K562 (cell line): ENCODE measurements at regions not wholly inside any gene's neighbourhood (a gene's known extent, or its start where the extent isn't known, plus 50 kb on each side); places are given as distances from the start of the nearest gene placed in this dataset.

Source experiments
- ATAC-seq: fragments of 200-7000 bp; cut with Tn5 transposase; 3 replicates; pipeline ENCODE4 v1.9.1; 2020; ENCODE audit warnings: moderate library complexity
- BruUV-seq: library from RNA; stranded (reverse); fragments of 400-500 nt; replicated peaks from 2 replicates; lab custom pipeline; 2021; lab: Mats Ljungman, UMichigan
- CTCF ChIA-PET: fragments of 300-600 bp; formaldehyde crosslinking; extraction: SDS; loops from one replicate; lab custom pipeline; 2021; ENCODE audit warnings: low intra/inter-chr PET ratio; lab: Yijun Ruan, JAX
- POLR2A ChIA-PET: fragments of 300-600, 350-650 bp; sonication (Branson Sonifier 250); formaldehyde crosslinking; extraction: SDS; loops from one replicate; lab custom pipeline; 2021; ENCODE audit warnings: antibody characterized with exemption, inconsistent platforms; lab: Yijun Ruan, JAX
- DNase-seq, 4 experiments: peaks; one replicate each; pipeline versions ENCODE4 v3.0.0 to v3.0.0-alpha.2; 2011 to 2018; ENCODE audit warnings: low spot score in 3 of 4, mixed read lengths in 3 of 4; ENCODE audit errors: extremely low read depth in 1 of 4
- FAIRE-seq: peaks from 2 replicates; lab custom pipeline; 2011; peaks lifted over from hg19 to GRCh38; lab: Jason Lieb, UNC
- H2AFZ ChIP-seq: 2 replicates; pipeline ENCODE4 v1.6.0; 2011; ENCODE audit warnings: low read depth, low read length, control low read depth, inconsistent platforms
- H3K27ac ChIP-seq: fragments of 200-600 bp; 3 replicates; pipeline ENCODE4 v1.8.0; 2011; ENCODE audit warnings: low read depth, mild to moderate bottlenecking, control low read depth, inconsistent platforms, low read length, moderate library complexity, mixed read lengths; ENCODE audit errors: extremely low read depth
- H3K27me3 ChIP-seq, 2 experiments: fragments of 300-600 bp in 1 of 2; 2 replicates in 1 of 2; 3 replicates in 1 of 2; pipeline versions ENCODE4 v1.6.0 to v1.8.0; 2011; ENCODE audit warnings: inconsistent platforms in 2 of 2, low read length in 2 of 2, mild to moderate bottlenecking in 1 of 2, mixed read lengths in 1 of 2, moderate library complexity in 1 of 2; ENCODE audit not compliant: control insufficient read depth in 2 of 2, insufficient read depth in 2 of 2
- H3K36me3 ChIP-seq: fragments of 300-600 bp; 3 replicates; pipeline ENCODE4 v1.8.0; 2011; ENCODE audit warnings: mild to moderate bottlenecking, low read length, inconsistent platforms; ENCODE audit not compliant: control insufficient read depth, insufficient read depth
- H3K4me1 ChIP-seq, 2 experiments: fragments of 200-600 bp in 1 of 2; replicated peaks in 1 of 2; 2 replicates in 1 of 2; 3 replicates in 1 of 2; pipeline versions ENCODE4 v1.5.1 to v1.8.0; 2011; ENCODE audit warnings: inconsistent platforms in 2 of 2, low read length in 2 of 2, mild to moderate bottlenecking in 1 of 2, mixed read lengths in 1 of 2, moderate library complexity in 1 of 2; ENCODE audit not compliant: control insufficient read depth in 2 of 2, insufficient read depth in 2 of 2
- H3K4me2 ChIP-seq: 2 replicates; pipeline ENCODE4 v1.6.1; 2011; ENCODE audit warnings: low read length, control low read depth, inconsistent platforms, mixed read lengths; ENCODE audit not compliant: insufficient read depth
- H3K4me3 ChIP-seq: fragments of 200-600 bp; sonication (generic), shearing (Covaris generic); 2 replicates; pipeline ENCODE4 v1.5.1; 2016; ENCODE audit warnings: control low read depth, inconsistent platforms
- H3K79me2 ChIP-seq: fragments of 200-600 bp; 3 replicates; pipeline ENCODE4 v1.8.0; 2011; ENCODE audit warnings: low read length, inconsistent platforms; ENCODE audit not compliant: control insufficient read depth, insufficient read depth
- H3K9ac ChIP-seq, 2 experiments: 2 replicates each; pipeline versions ENCODE4 v1.6.0 to v1.6.1; 2011; ENCODE audit warnings: low read depth in 2 of 2, low read length in 2 of 2, control low read depth in 1 of 2, inconsistent platforms in 1 of 2, mild to moderate bottlenecking in 1 of 2, mixed read lengths in 1 of 2; ENCODE audit not compliant: insufficient read depth in 1 of 2
- H3K9me1 ChIP-seq: one replicate; pipeline ENCODE4 v1.6.0; 2011; ENCODE audit warnings: inconsistent platforms, mild to moderate bottlenecking, low read length, moderate library complexity; ENCODE audit not compliant: control insufficient read depth, insufficient read depth
- H3K9me3 ChIP-seq: replicated peaks from 2 replicates; pipeline ENCODE4 v1.5.1; 2011; ENCODE audit warnings: low read depth, low read length, inconsistent platforms; ENCODE audit not compliant: control insufficient read depth, insufficient read depth
- H4K20me1 ChIP-seq: replicated peaks from 2 replicates; pipeline ENCODE4 v1.6.1; 2011; ENCODE audit warnings: low read length, inconsistent platforms, mixed read lengths; ENCODE audit not compliant: control insufficient read depth, insufficient read depth
- CTCF ChIP-seq, 3 experiments: IDR thresholded peaks in 2 of 3; conservative IDR thresholded peaks in 1 of 3; 2 replicates each; pipeline ENCODE4 v1.5.1; 2011 to 2012; ENCODE audit warnings: low read length in 3 of 3, mild to moderate bottlenecking in 3 of 3, control low read depth in 2 of 3, improper control_type of control experiment in 1 of 3, inconsistent platforms in 1 of 3, low read depth in 1 of 3, mixed read lengths in 1 of 3, moderate library complexity in 1 of 3; ENCODE audit not compliant: insufficient read depth in 2 of 3
- HOXB6 ChIP-seq: fragments of 250-450 bp; sonication (Bioruptor Pico); IDR thresholded peaks from 2 replicates; pipeline ENCODE4 v1.5.1; 2022; ENCODE audit warnings: mild to moderate bottlenecking, borderline replicate concordance
- JUN ChIP-seq, 2 experiments: sonication (generic) in 1 of 2; formaldehyde crosslinking in 1 of 2; IDR thresholded peaks; 2 replicates each; pipeline versions ENCODE4 v1.6.1 to v1.8.0; 2012 to 2022; ENCODE audit warnings: borderline replicate concordance in 2 of 2, mild to moderate bottlenecking in 2 of 2, improper control_type of control experiment in 1 of 2, low read depth in 1 of 2, low read length in 1 of 2, missing genetic modification reagents in 1 of 2
- RAD21 ChIP-seq, 2 experiments: fragments of 250-450 bp in 1 of 2; fragments of 450-650 bp in 1 of 2; sonication (Bioruptor Pico) in 1 of 2; formaldehyde crosslinking in 1 of 2; IDR thresholded peaks in 1 of 2; conservative IDR thresholded peaks in 1 of 2; 2 replicates each; pipeline versions ENCODE4 v1.4.0 to v1.8.0; 2020 to 2022; ENCODE audit warnings: mild to moderate bottlenecking in 2 of 2, moderate library complexity in 1 of 2
- XRCC3 ChIP-seq: fragments of 450-650 bp; IDR thresholded peaks from 2 replicates; pipeline ENCODE4 v1.6.1; 2017; ENCODE audit warnings: mild to moderate bottlenecking, moderate library complexity
- ZNF696 ChIP-seq: fragments of 250-450 bp; sonication (Bioruptor Pico); conservative IDR thresholded peaks from 2 replicates; pipeline ENCODE4 v1.4.0; 2020; ENCODE audit warnings: mild to moderate bottlenecking, moderate library complexity
- WGBS: fragments of 100-300 bp; shearing (Covaris generic); methylation state at CpG from one replicate; pipeline ENCODE4 v1.1.6; 2016; ENCODE audit warnings: low coverage, mixed read lengths; ENCODE audit not compliant: insufficient coverage; ENCODE audit errors: missing lambda C conversion rate; 5-methylcytosine and 5-hydroxymethylcytosine counted together
- in situ Hi-C: fragments of 300-500 bp; cut with MboI; formaldehyde crosslinking; loops from 4 replicates; pipeline ENCODE4 v1.15.0; 2018; ENCODE audit warnings: inconsistent platforms, mixed read lengths
- intact Hi-C: fragments of 100-400 bp; cut with micrococcal nuclease; formaldehyde crosslinking; loops from 2 replicates; pipeline ENCODE4 v1.14.2; 2022

DNA sequence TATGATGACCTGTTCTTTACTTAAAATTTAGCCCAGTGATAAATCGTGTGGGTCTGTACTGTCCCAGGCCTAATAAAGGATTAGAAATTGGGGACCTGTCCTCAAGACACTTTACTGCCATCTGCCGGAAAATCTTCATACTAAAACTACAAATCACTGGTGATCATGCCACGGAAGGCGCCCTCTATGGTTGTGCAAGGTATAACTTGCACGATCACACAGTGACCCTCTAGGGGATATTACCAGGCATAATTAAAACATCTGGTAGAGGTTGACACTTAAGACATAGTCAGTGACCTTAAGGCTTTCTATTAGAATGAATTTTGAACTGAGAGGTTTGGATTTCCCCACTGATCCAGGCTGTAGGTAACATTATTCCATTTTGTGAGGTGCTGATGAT lies 172.6 kb downstream of the BMP2 start:
- peak in 3 of 4 experiments; percentile 4 to 10 (median 10) for DNase-seq

More for the DNA sequence above, 172.6 kb downstream of the BMP2 start:
- Histone ChIP-seq H3K4me3 (no peak overlapping the region), H3K4me2 (no peak overlapping the region), H3K9me3 (no peaks in the 10 kb centered on the region), H3K9me1 (no peaks in the 10 kb centered on the region), H3K9ac (no peak overlapping the region), H3K79me2 (no peaks in the 10 kb centered on the region), H2AFZ (no peak overlapping the region), H4K20me1 (no peaks in the 10 kb centered on the region), H3K27me3 (no peaks in the 10 kb centered on the region), H3K4me1 (no peaks in the 10 kb centered on the region), H3K27ac (no peak overlapping the region), H3K36me3 (no peaks in the 10 kb centered on the region)
- ChIA-PET POLR2A (no interaction called here), CTCF (interaction anchor here (0.6 kb wide), 1 partner anchor 175 kb away, joined by 3 read pairs; no protein-coding TSS in a partner anchor)
- ATAC-seq, result no peak
- no peak for FAIRE-seq
- intact Hi-C loops, result no loop called here
- BruUV-seq, result no TSS peak
- in situ Hi-C loops, result no loop called here
- TF ChIP-seq RAD21 (CRISPR knock-in tag; conservative IDR thresholded peaks at IDR 0.05 in 1 of 2, IDR thresholded peaks at IDR 0.05 in 1 of 2) (0 out of 4 replicates have a peak, but pooled peaks of 1 of the 2 experiments have one; percentile 8), JUN (IDR thresholded peaks at IDR 0.05; ENCODE audit: borderline replicate concordance, low read depth, low read length) (no peak), JUN (CRISPR knock-in tag; IDR thresholded peaks at IDR 0.05; ENCODE audit: borderline replicate concordance) (no peak), ZNF696 (CRISPR knock-in tag) (no peak), HOXB6 (CRISPR knock-in tag) (no peak), CTCF (IDR thresholded peaks at IDR 0.05 in 2 of 3, conservative IDR thresholded peaks at IDR 0.05 in 1 of 3; ENCODE audit: insufficient read depth in 2 of 3, low read depth in 1 of 3, low read length in 3 of 3) (peak in 2 of 3 experiments; percentile 22 to 50; a peak in 3 of 6 replicates), XRCC3 (no peak)
- WGBS, result 2% methylated on average over 5 of the region's 5 CpGs
